Omental fat pad (tissue), 3 donors: ENCODE measurements at regions not wholly inside any gene's neighbourhood (a gene's known extent, or its start where the extent isn't known, plus 50 kb on each side); places are given as distances from the start of the nearest gene placed in this dataset.

Experiments used
- ATAC-seq: fragments of 150-250 bp; one replicate; pipeline ENCODE4 v1.9.1; 2016; ENCODE audit warnings: mild to moderate bottlenecking, moderate library complexity; ENCODE audit not compliant: low FRiP score
- DNase-seq: peaks from one replicate; pipeline ENCODE4 v3.0.0-alpha.2; 2019; ENCODE audit warnings: low spot score
- CTCF ChIP-seq, 3 donors: fragments of 450-650 bp; IDR thresholded peaks; one replicate each; pipeline ENCODE4 v1.5.1; 2016 to 2017; ENCODE audit warnings: antibody characterized with exemption in 3 of 3, mild to moderate bottlenecking in 3 of 3, moderate library complexity in 2 of 3

DNA sequence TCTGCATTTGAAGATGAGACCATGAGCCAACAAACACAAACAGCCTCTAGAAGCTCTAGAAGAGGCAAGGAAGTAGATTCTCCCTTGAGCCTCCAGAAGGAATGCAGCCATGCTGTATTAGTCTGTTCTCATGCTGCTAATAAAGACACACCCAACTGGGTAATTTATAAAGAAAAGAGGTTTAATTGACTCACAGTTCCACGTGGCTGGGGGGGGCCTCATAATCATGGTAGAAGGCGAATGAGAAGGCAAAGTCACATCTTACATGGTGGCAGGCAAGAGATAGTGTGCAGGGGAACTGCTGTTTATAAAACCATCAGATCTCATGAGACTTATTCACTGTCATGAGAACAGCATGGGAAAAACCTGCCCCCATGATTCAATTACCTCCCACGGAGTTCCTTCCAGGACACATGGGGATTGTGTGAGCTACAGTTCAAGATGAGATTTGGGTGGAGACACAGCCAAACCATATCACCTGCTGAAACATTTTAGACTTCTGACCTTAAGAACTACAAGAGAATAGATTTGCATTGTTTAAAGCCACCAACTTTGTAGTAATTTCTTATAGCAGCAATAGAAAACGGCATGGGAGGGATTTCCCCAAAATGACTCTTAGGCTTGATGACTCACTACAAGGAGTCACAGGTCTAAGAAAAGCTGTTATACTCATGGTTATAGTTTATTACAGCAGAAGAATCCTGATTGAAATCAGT is 284.4 kb upstream of the SFRP2 start:
- no peak for DNase-seq
- ATAC-seq: peak; percentile 52
- no peak for TF ChIP-seq CTCF (IDR thresholded peaks at IDR 0.05)

DNA sequence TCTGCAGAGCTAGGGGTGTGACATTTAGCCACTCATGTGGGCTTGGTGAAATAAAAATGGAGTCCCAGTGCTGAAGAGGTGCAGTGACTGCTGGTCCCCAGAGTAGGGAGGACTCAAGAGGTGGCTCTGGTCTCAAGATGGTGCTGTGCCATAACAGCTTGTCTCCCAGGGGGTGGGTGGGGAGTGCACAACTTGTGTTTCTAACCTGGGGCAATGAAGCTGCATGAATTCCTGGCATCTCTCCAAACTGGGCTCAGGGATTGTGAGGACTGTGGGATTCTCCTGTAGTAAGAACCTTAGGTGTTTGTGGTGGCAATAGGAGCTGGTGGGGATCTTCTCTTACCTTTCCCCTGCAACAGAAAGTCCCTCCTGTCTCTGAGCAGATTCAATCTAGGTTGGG is 278.9 kb upstream of the SFRP2 start:
- no peak for TF ChIP-seq CTCF (IDR thresholded peaks at IDR 0.05)
- DNase-seq: no peak

GRCh38 chr4:154065368-154065767 is 276.5 kb upstream of the SFRP2 start:
- no peak for TF ChIP-seq CTCF (IDR thresholded peaks at IDR 0.05)
- DNase-seq (no peak), ATAC-seq (no peak)

More for the DNA sequence above, 278.9 kb upstream of the SFRP2 start:
- ATAC-seq: no peak

- no peak for ATAC-seq
- no peak for TF ChIP-seq CTCF (IDR thresholded peaks at IDR 0.05)
- DNase-seq: no peak
Observed at GRCh38 chr4:154064244-154064643, 275.4 kb upstream of the SFRP2 start.

DNA sequence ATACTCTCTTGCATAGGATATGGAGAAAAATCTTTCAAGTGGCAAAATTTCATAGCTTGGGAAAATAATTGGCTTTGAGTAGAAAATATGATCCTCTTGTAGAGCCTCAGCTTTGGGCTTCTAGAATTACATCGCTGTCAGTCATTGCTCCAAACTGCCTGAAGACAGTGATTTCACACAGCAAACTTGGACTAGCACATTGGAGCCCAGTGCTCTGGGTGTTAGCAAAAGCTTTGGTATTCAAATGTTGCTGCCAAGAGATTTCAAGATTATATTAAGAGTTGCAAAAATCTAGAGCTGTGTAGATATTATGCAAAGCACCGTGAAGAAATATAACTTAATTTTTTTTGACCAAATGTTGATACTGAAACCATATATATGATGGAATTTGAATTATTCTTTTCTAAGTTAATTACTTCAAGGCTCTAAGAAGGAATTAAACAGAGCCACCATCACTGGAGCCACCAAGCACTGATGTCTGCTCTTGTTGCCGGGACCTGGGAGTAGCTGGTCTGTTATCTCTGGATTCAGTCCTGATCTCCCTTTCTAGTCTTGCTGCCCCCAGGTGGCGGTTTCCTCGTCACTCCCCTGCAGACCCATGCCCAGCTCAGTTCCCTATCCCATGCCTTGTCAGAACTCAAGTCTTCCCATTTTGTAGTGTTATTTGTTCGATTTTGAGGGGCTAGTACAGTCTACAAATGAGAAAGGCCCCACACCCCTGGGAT is 260.7 kb upstream of the SFRP2 start:
- ATAC-seq (peak; percentile 86), DNase-seq (no peak)

DNA sequence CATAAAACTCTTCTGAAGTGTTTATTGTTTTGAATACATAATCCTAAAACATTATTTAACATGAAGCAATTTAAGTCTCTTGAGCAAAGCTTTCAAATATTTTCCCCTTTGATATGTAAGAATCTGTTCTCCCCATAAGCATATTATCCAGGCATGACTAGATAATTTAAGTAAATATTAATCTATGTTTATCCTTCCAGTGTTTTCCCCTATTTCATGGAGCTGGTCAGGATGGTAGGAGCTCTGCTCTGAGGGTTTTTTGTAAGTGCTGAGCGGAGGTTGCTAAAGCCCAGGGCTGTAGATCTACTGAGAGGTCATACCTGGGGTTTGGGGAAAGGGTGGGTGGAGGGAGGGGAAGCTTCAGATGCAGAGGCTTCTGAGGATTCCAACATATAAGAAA is 258.9 kb upstream of the SFRP2 start:
- DNase-seq (no peak), ATAC-seq (no peak)
- TF ChIP-seq CTCF (IDR thresholded peaks at IDR 0.05): no peak

More for the DNA sequence above, 260.7 kb upstream of the SFRP2 start:
- no peak for TF ChIP-seq CTCF (IDR thresholded peaks at IDR 0.05)
